Breast epithelium (tissue), 3 donors: ENCODE measurements at regions not wholly inside any gene's neighbourhood (a gene's known extent, or its start where the extent isn't known, plus 50 kb on each side); places are given as distances from the start of the nearest gene placed in this dataset.

Experiments
- CTCF ChIP-seq, 3 donors: fragments of 450-650 bp; IDR thresholded peaks; one replicate each; pipeline ENCODE4 v1.5.1; 2016 to 2017; ENCODE audit warnings: antibody characterized with exemption in 3 of 3, mild to moderate bottlenecking in 3 of 3, moderate library complexity in 3 of 3
- POLR2AphosphoS5 ChIP-seq, 3 donors: sonication (generic); formaldehyde crosslinking; IDR thresholded peaks; one replicate each; pipeline ENCODE4 v1.6.1; 2017; ENCODE audit warnings: antibody characterized with exemption in 3 of 3

- TF ChIP-seq CTCF (IDR thresholded peaks at IDR 0.05) (no peak), POLR2AphosphoS5 (IDR thresholded peaks at IDR 0.05) (no peak)
Observed at GRCh38 chr20:10935658-10936402, 262.0 kb upstream of the JAG1 start.
